ENCODE measurements at regions not wholly inside any gene's neighbourhood (a gene's known extent, or its start where the extent isn't known, plus 50 kb on each side); places are given as distances from the start of the nearest gene placed in this dataset.

GRCh38 chr20:24206995-24207394 is 218.4 kb upstream of the GGTLC1 start:
- no peaks in the 10 kb centered on the region for H3K27me3 ChIP-seq
- no peak overlapping the region for H3K27ac ChIP-seq
- no peaks in the 10 kb centered on the region for H3K36me3 ChIP-seq
- DNase-seq = no peak
- no peak overlapping the region for H3K4me3 ChIP-seq
- TF ChIP-seq POLR2A (IDR thresholded peaks at IDR 0.05) (no peak), CTCF (IDR thresholded peaks at IDR 0.05) (no peak)
- H3K9me3 ChIP-seq = no peaks in the 10 kb centered on the region
- no peaks in the 10 kb centered on the region for H3K4me1 ChIP-seq

- Histone ChIP-seq H3K9me3 (no peaks in the 10 kb centered on the region), H3K27ac (no peak overlapping the region), H3K36me3 (no peaks in the 10 kb centered on the region), H3K27me3 (no peaks in the 10 kb centered on the region), H3K4me1 (no peaks in the 10 kb centered on the region), H3K4me3 (no peak overlapping the region)
- no peak for DNase-seq
- TF ChIP-seq POLR2A (IDR thresholded peaks at IDR 0.05) (no peak), CTCF (IDR thresholded peaks at IDR 0.05) (no peak)
Observed at GRCh38 chr20:24203526-24204183, 215.1 kb upstream of the GGTLC1 start.

- no peaks in the 10 kb centered on the region for H3K9me3 ChIP-seq
- DNase-seq = no peak
- no peaks in the 10 kb centered on the region for H3K27me3 ChIP-seq
- H3K4me3 ChIP-seq = no peak overlapping the region
- no peaks in the 10 kb centered on the region for H3K36me3 ChIP-seq
- no peaks in the 10 kb centered on the region for H3K4me1 ChIP-seq
- TF ChIP-seq CTCF (IDR thresholded peaks at IDR 0.05) (no peak), POLR2A (IDR thresholded peaks at IDR 0.05) (no peak)
- no peak overlapping the region for H3K27ac ChIP-seq
Observed at GRCh38 chr20:24199501-24199900, 210.9 kb upstream of the GGTLC1 start.

- H3K27ac ChIP-seq = no peak overlapping the region
- no peak for TF ChIP-seq CTCF (IDR thresholded peaks at IDR 0.05)
- no peak for TF ChIP-seq POLR2A (IDR thresholded peaks at IDR 0.05)
- H3K4me1 ChIP-seq = no peaks in the 10 kb centered on the region
- no peak overlapping the region for H3K4me3 ChIP-seq
- H3K9me3 ChIP-seq = no peaks in the 10 kb centered on the region
- H3K27me3 ChIP-seq = no peaks in the 10 kb centered on the region
- H3K36me3 ChIP-seq = no peaks in the 10 kb centered on the region
- no peak for DNase-seq
Observed at GRCh38 chr20:24194143-24194542, 205.6 kb upstream of the GGTLC1 start.

GRCh38 chr20:24190905-24191304 is 202.3 kb upstream of the GGTLC1 start:
- Histone ChIP-seq H3K9me3 (no peaks in the 10 kb centered on the region), H3K4me1 (no peaks in the 10 kb centered on the region), H3K36me3 (no peaks in the 10 kb centered on the region), H3K27ac (no peak overlapping the region), H3K27me3 (no peaks in the 10 kb centered on the region), H3K4me3 (no peak overlapping the region)
- DNase-seq = no peak
- TF ChIP-seq POLR2A (IDR thresholded peaks at IDR 0.05) (no peak), CTCF (IDR thresholded peaks at IDR 0.05) (no peak)

GRCh38 chr20:24185791-24186190 is 197.2 kb upstream of the GGTLC1 start:
- Histone ChIP-seq H3K27me3 (no peaks in the 10 kb centered on the region), H3K4me3 (no peak overlapping the region), H3K27ac (no peak overlapping the region), H3K36me3 (no peaks in the 10 kb centered on the region), H3K9me3 (no peaks in the 10 kb centered on the region), H3K4me1 (no peaks in the 10 kb centered on the region)
- no peak for DNase-seq
- no peak for TF ChIP-seq POLR2A (IDR thresholded peaks at IDR 0.05)
- no peak for TF ChIP-seq CTCF (IDR thresholded peaks at IDR 0.05)

Measured in Peyer's patch (tissue), 4 donors.